Spleen (tissue), 7 donors: ENCODE measurements at regions not wholly inside any gene's neighbourhood (a gene's known extent, or its start where the extent isn't known, plus 50 kb on each side); places are given as distances from the start of the nearest gene placed in this dataset.

Experiments used
- POLR2A ChIP-seq, 3 donors: fragments of 450-650 bp; IDR thresholded peaks; one replicate each; pipeline ENCODE4 v1.5.1; 2017; ENCODE audit warnings: antibody characterized with exemption in 3 of 3, mild to moderate bottlenecking in 1 of 3
- POLR2AphosphoS5 ChIP-seq, 3 donors: sonication (generic); formaldehyde crosslinking; IDR thresholded peaks; one replicate each; pipeline ENCODE4 v1.5.1; 2017; ENCODE audit warnings: antibody characterized with exemption in 3 of 3
- TF ChIP-seq, protein P1 (sequence below), 11 experiments: fragments of 200-600 bp in 7 of 11; fragments of 450-650 bp in 4 of 11; sonication (generic) in 4 of 11; IDR thresholded peaks in 8 of 11; conservative IDR thresholded peaks in 3 of 11; 1 replicate in 7 of 11; 2 replicates in 4 of 11; pipeline versions ENCODE4 v1.4.0 to v1.8.0; 2016 to 2021; ENCODE audit warnings: antibody characterized with exemption in 11 of 11, inconsistent platforms in 4 of 11, mild to moderate bottlenecking in 1 of 11
- donor health status: DM: no; HTN: no; CAD: no; lungs with moderate emphysema.
- donor health status: DM: no; HTN: no; CAD: no.
- donor health status: DM: no; HTN: no; CAD: no.

DNA sequence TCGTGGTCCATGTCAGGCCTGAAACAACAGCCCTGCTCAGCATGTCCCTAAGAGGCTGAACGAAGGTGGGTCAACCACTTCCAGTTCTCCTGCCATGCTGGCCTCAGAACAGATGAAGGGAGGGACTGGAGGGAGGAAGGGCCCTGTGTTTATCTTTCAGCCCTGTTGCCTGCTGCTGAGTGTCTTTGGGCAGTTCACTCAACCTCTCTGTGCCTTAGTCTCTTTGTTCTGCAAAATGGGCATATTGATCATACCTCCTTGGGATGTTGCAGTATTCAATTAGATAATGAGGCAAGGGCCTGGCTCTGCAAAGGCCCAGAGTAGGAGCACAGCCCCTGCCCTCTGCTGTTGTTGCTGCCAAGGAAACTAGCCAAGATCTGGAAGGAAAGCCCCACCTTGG is 207.5 kb downstream of the MN1 start:
- TF ChIP-seq, protein P1, sequence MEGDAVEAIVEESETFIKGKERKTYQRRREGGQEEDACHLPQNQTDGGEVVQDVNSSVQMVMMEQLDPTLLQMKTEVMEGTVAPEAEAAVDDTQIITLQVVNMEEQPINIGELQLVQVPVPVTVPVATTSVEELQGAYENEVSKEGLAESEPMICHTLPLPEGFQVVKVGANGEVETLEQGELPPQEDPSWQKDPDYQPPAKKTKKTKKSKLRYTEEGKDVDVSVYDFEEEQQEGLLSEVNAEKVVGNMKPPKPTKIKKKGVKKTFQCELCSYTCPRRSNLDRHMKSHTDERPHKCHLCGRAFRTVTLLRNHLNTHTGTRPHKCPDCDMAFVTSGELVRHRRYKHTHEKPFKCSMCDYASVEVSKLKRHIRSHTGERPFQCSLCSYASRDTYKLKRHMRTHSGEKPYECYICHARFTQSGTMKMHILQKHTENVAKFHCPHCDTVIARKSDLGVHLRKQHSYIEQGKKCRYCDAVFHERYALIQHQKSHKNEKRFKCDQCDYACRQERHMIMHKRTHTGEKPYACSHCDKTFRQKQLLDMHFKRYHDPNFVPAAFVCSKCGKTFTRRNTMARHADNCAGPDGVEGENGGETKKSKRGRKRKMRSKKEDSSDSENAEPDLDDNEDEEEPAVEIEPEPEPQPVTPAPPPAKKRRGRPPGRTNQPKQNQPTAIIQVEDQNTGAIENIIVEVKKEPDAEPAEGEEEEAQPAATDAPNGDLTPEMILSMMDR (IDR thresholded peaks at IDR 0.05 in 8 of 11, conservative IDR thresholded peaks at IDR 0.05 in 3 of 11), result no peak
- TF ChIP-seq POLR2AphosphoS5 (IDR thresholded peaks at IDR 0.05) (no peak), POLR2A (IDR thresholded peaks at IDR 0.05) (no peak)
